HL-60 (cell line): ENCODE measurements at regions not wholly inside any gene's neighbourhood (a gene's known extent, or its start where the extent isn't known, plus 50 kb on each side); places are given as distances from the start of the nearest gene placed in this dataset.
A peak's percentile ranks its signal among the peaks of the same experiment; 100 is the strongest.

ENCODE experiments used
- DNase-seq, 2 experiments: peaks; one replicate each; pipeline ENCODE4 v3.0.0-alpha.2; 2010 to 2020; ENCODE audit warnings: low read depth in 1 of 2, low spot score in 1 of 2
- H3K27ac ChIP-seq: fragments of 250-450 bp; sonication (Bioruptor Pico); replicated peaks from 2 replicates; pipeline ENCODE4 v1.5.1; 2020; ENCODE audit warnings: mild to moderate bottlenecking, moderate library complexity
- H3K27me3 ChIP-seq: fragments of 250-450 bp; sonication (Bioruptor Pico); 2 replicates; pipeline ENCODE4 v1.5.1; 2021; ENCODE audit warnings: mild to moderate bottlenecking, moderate library complexity; ENCODE audit not compliant: insufficient read depth, poor library complexity, severe bottlenecking
- H3K4me3 ChIP-seq: replicated peaks from 2 replicates; pipeline ENCODE4 v1.5.1; 2011; ENCODE audit warnings: mild to moderate bottlenecking, control low read depth, low read length; ENCODE audit not compliant: insufficient read depth
- CTCF ChIP-seq: IDR thresholded peaks from one replicate; pipeline ENCODE4 v1.5.1; 2011; ENCODE audit warnings: low read length, control low read depth, inconsistent platforms; ENCODE audit not compliant: insufficient read depth
- GABPA ChIP-seq: IDR thresholded peaks from 2 replicates; pipeline ENCODE4 v1.6.1; 2012; ENCODE audit warnings: low read depth
- POLR2AphosphoS5 ChIP-seq: IDR thresholded peaks from 2 replicates; pipeline ENCODE4 v1.6.1; 2012; ENCODE audit warnings: low read depth
- REST ChIP-seq: IDR thresholded peaks from 2 replicates; pipeline ENCODE4 v1.6.1; 2012; ENCODE audit warnings: low read depth; ENCODE audit not compliant: insufficient replicate concordance
- SPI1 ChIP-seq: IDR thresholded peaks from 2 replicates; pipeline ENCODE4 v1.6.1; 2012; ENCODE audit warnings: low read depth, mild to moderate bottlenecking, borderline replicate concordance

- DNase-seq = no peak
- no peak for TF ChIP-seq POLR2AphosphoS5
- no peak for TF ChIP-seq SPI1
- TF ChIP-seq REST = no peak
- TF ChIP-seq CTCF = no peak
- TF ChIP-seq GABPA = no peak
- no peak overlapping the region for H3K4me3 ChIP-seq
These were observed 2526.7 kb upstream of the PCDH20 start for GRCh38 chr13:63942372-63942771.

GRCh38 chr13:63938851-63939250, 2523.2 kb upstream of the PCDH20 start:
- no peak for TF ChIP-seq REST
- TF ChIP-seq POLR2AphosphoS5 = no peak
- TF ChIP-seq SPI1 = no peak
- TF ChIP-seq CTCF = no peak
- TF ChIP-seq GABPA = no peak
- H3K4me3 ChIP-seq = no peak overlapping the region
- no peak for DNase-seq
- no peak overlapping the region for H3K27ac ChIP-seq
- no peaks in the 10 kb centered on the region for H3K27me3 ChIP-seq

More at GRCh38 chr13:63942372-63942771, 2526.7 kb upstream of the PCDH20 start:
- Histone ChIP-seq H3K27me3 (no peaks in the 10 kb centered on the region), H3K27ac (no peak overlapping the region)

GRCh38 chr13:63910511-63910910, 2494.9 kb upstream of the PCDH20 start:
- TF ChIP-seq REST (no peak), CTCF (no peak), POLR2AphosphoS5 (no peak), GABPA (no peak), SPI1 (no peak)
- peak in 1 of 2 experiments; percentile 10 for DNase-seq

More at GRCh38 chr13:63910511-63910910, 2494.9 kb upstream of the PCDH20 start:
- Histone ChIP-seq H3K27me3 (no peaks in the 10 kb centered on the region), H3K27ac (no peak overlapping the region), H3K4me3 (no peak overlapping the region)
